GM21528 (cell line): ENCODE measurements at regions not wholly inside any gene's neighbourhood (a gene's known extent, or its start where the extent isn't known, plus 50 kb on each side); places are given as distances from the start of the nearest gene placed in this dataset.

ENCODE experiments used
- ATAC-seq: cut with Tn5 transposase; IDR thresholded peaks from one replicate; pipeline ENCODE4 v1.9.1; 2021; ENCODE audit warnings: mild to moderate bottlenecking, moderate library complexity; ENCODE audit not compliant: unreplicated experiment, low FRiP score

GRCh38 chr1:59103457-59103856, 193.4 kb upstream of the FGGY start:
- no peak for ATAC-seq

GRCh38 chr1:59104191-59104760, 192.6 kb upstream of the FGGY start:
- ATAC-seq: no peak

- ATAC-seq: no peak
Measured at GRCh38 chr1:59105548-59106507, 191.1 kb upstream of the FGGY start.

GRCh38 chr1:59107516-59107915, 189.4 kb upstream of the FGGY start:
- ATAC-seq: no peak

GRCh38 chr1:59107916-59108315, 189.0 kb upstream of the FGGY start:
- ATAC-seq: no peak

GRCh38 chr1:59108481-59109317, 188.2 kb upstream of the FGGY start:
- ATAC-seq: no peak

GRCh38 chr1:59110271-59110670, 186.6 kb upstream of the FGGY start:
- ATAC-seq: no peak

- no peak for ATAC-seq
Measured at GRCh38 chr1:59113876-59114457, 182.9 kb upstream of the FGGY start.

GRCh38 chr1:59115865-59116264, 181.0 kb upstream of the FGGY start:
- ATAC-seq: no peak

- ATAC-seq: no peak
Measured at GRCh38 chr1:59116920-59117542, 179.9 kb upstream of the FGGY start.

GRCh38 chr1:59122527-59122926, 174.4 kb upstream of the FGGY start:
- no peak for ATAC-seq

- ATAC-seq: no peak
Measured at GRCh38 chr1:59123081-59123681, 173.7 kb upstream of the FGGY start.

- no peak for ATAC-seq
Measured at GRCh38 chr1:59124166-59124565, 172.7 kb upstream of the FGGY start.

- ATAC-seq: no peak
Measured at GRCh38 chr1:59125154-59125553, 171.7 kb upstream of the FGGY start.

- ATAC-seq: no peak
Measured at GRCh38 chr1:59125676-59126320, 171.1 kb upstream of the FGGY start.

GRCh38 chr1:59126366-59126765, 170.5 kb upstream of the FGGY start:
- no peak for ATAC-seq

GRCh38 chr1:59128239-59128736, 168.6 kb upstream of the FGGY start:
- ATAC-seq: no peak

GRCh38 chr1:59128784-59129227, 168.1 kb upstream of the FGGY start:
- ATAC-seq: no peak

GRCh38 chr1:59132295-59132694, 164.6 kb upstream of the FGGY start:
- no peak for ATAC-seq
